ENCODE measurements at regions not wholly inside any gene's neighbourhood (a gene's known extent, or its start where the extent isn't known, plus 50 kb on each side); places are given as distances from the start of the nearest gene placed in this dataset.

DNA sequence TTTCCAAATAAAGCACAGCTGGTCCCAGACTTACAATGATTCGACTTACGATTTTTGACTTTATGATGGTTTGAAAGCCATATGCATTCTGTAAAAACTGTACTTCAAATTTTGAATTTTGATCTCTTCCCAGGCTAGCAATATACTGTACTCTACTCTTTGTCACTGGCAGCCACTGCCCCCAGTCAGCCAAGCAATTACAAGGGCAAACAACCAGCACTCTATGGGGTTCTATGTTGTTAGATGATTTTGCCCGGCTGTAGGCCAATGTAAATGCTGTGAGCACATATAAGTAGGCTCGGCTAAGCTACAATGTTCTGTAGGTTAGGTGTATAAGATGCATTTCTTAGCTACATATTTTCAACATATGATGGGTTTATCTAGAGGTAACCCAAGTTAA, 217.3 kb downstream of the RAB38 start:
- H3K9me3 ChIP-seq: no peaks in the 10 kb centered on the region
- WGBS, 2 donors: 98% methylated on average over 4 of the region's 4 CpGs
- no peaks in the 10 kb centered on the region for H3K4me1 ChIP-seq
- H3K27me3 ChIP-seq: no peaks in the 10 kb centered on the region
- no peak for DNase-seq (ENCODE audit: low spot score in 2 of 2)
- no peak overlapping the region for H3K4me3 ChIP-seq
- no peak overlapping the region for H3K27ac ChIP-seq
- H3K36me3 ChIP-seq: no peaks in the 10 kb centered on the region
- TF ChIP-seq EP300 (IDR thresholded peaks at IDR 0.05): no peak
- TF ChIP-seq, protein P1, sequence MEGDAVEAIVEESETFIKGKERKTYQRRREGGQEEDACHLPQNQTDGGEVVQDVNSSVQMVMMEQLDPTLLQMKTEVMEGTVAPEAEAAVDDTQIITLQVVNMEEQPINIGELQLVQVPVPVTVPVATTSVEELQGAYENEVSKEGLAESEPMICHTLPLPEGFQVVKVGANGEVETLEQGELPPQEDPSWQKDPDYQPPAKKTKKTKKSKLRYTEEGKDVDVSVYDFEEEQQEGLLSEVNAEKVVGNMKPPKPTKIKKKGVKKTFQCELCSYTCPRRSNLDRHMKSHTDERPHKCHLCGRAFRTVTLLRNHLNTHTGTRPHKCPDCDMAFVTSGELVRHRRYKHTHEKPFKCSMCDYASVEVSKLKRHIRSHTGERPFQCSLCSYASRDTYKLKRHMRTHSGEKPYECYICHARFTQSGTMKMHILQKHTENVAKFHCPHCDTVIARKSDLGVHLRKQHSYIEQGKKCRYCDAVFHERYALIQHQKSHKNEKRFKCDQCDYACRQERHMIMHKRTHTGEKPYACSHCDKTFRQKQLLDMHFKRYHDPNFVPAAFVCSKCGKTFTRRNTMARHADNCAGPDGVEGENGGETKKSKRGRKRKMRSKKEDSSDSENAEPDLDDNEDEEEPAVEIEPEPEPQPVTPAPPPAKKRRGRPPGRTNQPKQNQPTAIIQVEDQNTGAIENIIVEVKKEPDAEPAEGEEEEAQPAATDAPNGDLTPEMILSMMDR (IDR thresholded peaks at IDR 0.05): no peak
- no peak for TF ChIP-seq POLR2A (IDR thresholded peaks at IDR 0.05)

DNA sequence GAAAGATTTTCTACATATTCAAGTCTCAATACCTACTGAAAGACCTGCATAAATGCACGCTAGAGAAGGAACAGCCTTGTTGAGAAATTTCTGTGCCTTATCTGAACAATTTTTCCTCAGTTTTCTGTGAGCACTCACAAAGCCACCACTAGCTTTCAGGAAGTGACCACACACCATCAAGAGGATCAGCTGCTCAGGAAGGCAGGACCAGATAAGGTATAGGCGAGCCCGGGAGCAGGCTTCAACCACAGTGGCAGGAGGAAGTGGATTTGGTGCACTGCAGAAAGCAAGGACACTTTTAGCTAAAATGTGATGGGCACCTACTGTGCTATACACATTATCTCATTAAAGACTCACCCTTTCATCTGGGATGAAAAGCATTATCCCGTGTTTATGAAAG, 220.8 kb downstream of the RAB38 start:
- no peak for TF ChIP-seq POLR2A (IDR thresholded peaks at IDR 0.05)
- no peak for TF ChIP-seq EP300 (IDR thresholded peaks at IDR 0.05)
- TF ChIP-seq, protein P1 (IDR thresholded peaks at IDR 0.05): no peak
- Histone ChIP-seq H3K9me3 (peaks cover 0 to 4% (median 0%) of the 10 kb centered on the region in 4 donors), H3K27ac (no peak overlapping the region), H3K36me3 (no peaks in the 10 kb centered on the region), H3K4me3 (no peak overlapping the region), H3K27me3 (no peaks in the 10 kb centered on the region), H3K4me1 (no peaks in the 10 kb centered on the region)
- WGBS, 2 donors: 78 to 85% methylated on average over 4 of the region's 4 CpGs
- DNase-seq (ENCODE audit: low spot score in 2 of 2): no peak

DNA sequence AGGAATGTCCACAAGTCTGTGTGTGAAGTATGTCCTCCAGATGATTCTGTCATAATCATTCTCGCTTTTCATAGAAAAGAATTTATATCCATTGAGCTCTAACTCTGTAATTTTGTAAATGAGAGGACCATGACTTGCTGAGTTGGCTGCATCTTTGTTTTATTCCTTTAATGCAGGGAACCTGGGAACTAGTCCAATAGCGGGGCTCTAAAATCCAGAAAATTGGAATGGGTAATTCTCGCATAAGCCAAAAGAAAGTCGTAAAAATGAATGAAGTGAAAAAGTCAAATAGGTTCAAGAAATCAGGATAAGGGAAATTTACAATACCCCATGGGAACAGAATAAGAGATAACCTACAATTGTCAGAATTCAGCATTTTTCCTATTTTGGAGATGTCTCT, 232.5 kb downstream of the RAB38 start:
- Histone ChIP-seq H3K4me1 (no peaks in the 10 kb centered on the region), H3K4me3 (no peak overlapping the region), H3K9me3 (no peaks in the 10 kb centered on the region), H3K27ac (no peak overlapping the region), H3K27me3 (no peaks in the 10 kb centered on the region), H3K36me3 (no peaks in the 10 kb centered on the region)
- TF ChIP-seq, protein P1 (IDR thresholded peaks at IDR 0.05): no peak
- TF ChIP-seq EP300 (IDR thresholded peaks at IDR 0.05) (no peak), POLR2A (IDR thresholded peaks at IDR 0.05) (no peak)
- 61 to 70% methylated on average over 4 of the region's 4 CpGs for WGBS, 2 donors
- DNase-seq (ENCODE audit: low spot score in 2 of 2): no peak

DNA sequence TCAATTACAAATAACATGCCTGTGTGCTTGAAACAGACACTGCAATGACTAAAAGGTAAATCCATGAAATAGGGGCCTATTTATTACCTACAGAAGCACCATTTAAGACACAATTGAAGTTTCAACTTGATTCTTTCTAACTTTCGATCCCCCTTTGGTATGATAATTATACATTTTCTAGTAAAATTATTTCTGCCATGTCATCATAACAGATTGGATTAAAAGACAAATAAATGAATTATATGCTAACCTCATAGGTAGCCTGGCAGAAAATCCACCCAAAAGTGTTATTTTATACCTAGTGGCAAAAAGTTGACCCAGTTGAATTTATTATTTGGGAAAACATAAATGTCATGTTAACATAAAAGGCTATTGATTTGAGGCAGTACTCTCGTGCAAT, 241.1 kb downstream of the RAB38 start:
- H3K4me3 ChIP-seq: no peak overlapping the region
- WGBS, 2 donors: 53 to 63% methylated on average over 2 of the region's 2 CpGs
- H3K27ac ChIP-seq: no peak overlapping the region
- H3K9me3 ChIP-seq: peaks cover 0 to 4% (median 0%) of the 10 kb centered on the region in 4 donors
- no peaks in the 10 kb centered on the region for H3K36me3 ChIP-seq
- DNase-seq (ENCODE audit: low spot score in 2 of 2): no peak
- no peaks in the 10 kb centered on the region for H3K4me1 ChIP-seq
- TF ChIP-seq EP300 (IDR thresholded peaks at IDR 0.05) (no peak), POLR2A (IDR thresholded peaks at IDR 0.05) (no peak)
- TF ChIP-seq, protein P1 (IDR thresholded peaks at IDR 0.05): no peak
- H3K27me3 ChIP-seq: no peaks in the 10 kb centered on the region

DNA sequence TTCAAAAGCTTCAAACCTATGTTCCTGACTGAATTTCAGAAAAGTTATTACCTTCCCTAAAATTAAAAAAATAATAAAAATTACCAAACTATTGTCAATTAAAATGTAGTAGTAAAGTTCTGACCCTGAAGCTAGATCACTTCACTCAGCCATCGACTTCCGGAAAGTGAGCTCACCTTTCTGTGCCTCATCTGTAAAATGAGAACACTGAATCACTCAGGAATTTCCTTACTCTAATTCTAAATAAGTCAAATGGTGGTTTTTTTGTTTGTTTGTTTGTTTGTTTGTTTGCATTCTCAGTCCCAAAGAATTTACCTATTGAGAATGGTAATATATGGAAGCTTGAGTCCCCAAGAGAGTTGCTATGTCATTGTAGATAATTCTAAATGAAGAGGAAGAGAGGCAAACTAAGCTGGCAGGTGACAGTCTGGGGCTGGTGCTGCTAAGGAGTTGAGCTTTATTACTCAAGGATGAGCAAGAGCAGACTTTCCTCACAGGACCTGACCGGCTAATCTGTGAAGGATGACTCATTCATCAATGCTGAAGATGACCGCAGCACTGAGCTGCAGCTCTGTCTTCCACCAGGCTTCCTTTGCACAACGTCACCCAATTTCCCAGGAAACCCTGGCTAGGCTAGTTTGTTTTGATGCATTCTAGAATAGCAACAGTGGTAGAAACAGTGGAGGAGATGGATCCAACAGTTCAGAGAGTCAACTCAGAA, 248.8 kb downstream of the RAB38 start:
- TF ChIP-seq EP300 (IDR thresholded peaks at IDR 0.05) (no peak), POLR2A (IDR thresholded peaks at IDR 0.05) (no peak)
- TF ChIP-seq, protein P1 (IDR thresholded peaks at IDR 0.05): no peak
- no peak overlapping the region for H3K27ac ChIP-seq
- 76 to 87% methylated on average over 5 of the region's 5 CpGs for WGBS, 2 donors

More for the DNA sequence above, 248.8 kb downstream of the RAB38 start:
- Histone ChIP-seq H3K36me3 (no peaks in the 10 kb centered on the region), H3K9me3 (no peaks in the 10 kb centered on the region), H3K4me3 (no peak overlapping the region), H3K27me3 (no peaks in the 10 kb centered on the region), H3K4me1 (no peaks in the 10 kb centered on the region)
- no peak for DNase-seq (ENCODE audit: low spot score in 2 of 2)

Data from tibial nerve (tissue), 4 donors.